Activated T-cell treated with anti-CD3 and anti-CD28 coated beads, Interleukin-2, amount 50 U/mL, for 4 hours (primary cell): ENCODE measurements at regions not wholly inside any gene's neighbourhood (a gene's known extent, or its start where the extent isn't known, plus 50 kb on each side); places are given as distances from the start of the nearest gene placed in this dataset.
"Not testable (repeated sequence)": the region's sequence is repeated elsewhere in the genome, so short reads cannot be mapped to it uniquely, and the experiment has no call there.

Experiments used
- ATAC-seq, 2 donors: fragments of 200-7000 bp; cut with Tn5 transposase; one replicate each; pipeline ENCODE4 v1.10.0; 2021
- DNase-seq: peaks from one replicate; pipeline ENCODE4 v3.0.0-alpha.2; 2020
- H3K27me3 Mint-ChIP-seq: one replicate; pipeline ENCODE4 v1.8.0; 2021; ENCODE audit warnings: low read depth, mixed read lengths
- H3K36me3 Mint-ChIP-seq: one replicate; pipeline ENCODE4 v1.8.0; 2022; ENCODE audit warnings: mixed read lengths; ENCODE audit not compliant: insufficient read depth
- H3K4me1 Mint-ChIP-seq: one replicate; pipeline ENCODE4 v1.8.0; 2021; ENCODE audit warnings: low read depth, mixed read lengths
- H3K4me3 Mint-ChIP-seq: one replicate; pipeline ENCODE4 v1.8.0; 2021; ENCODE audit warnings: mild to moderate bottlenecking, moderate library complexity, mixed read lengths
- H3K9me3 Mint-ChIP-seq: one replicate; pipeline ENCODE4 v1.8.0; 2021; ENCODE audit warnings: mixed read lengths

- Mint-ChIP-seq H3K4me3 (no peak overlapping the region), H3K36me3 (no peaks in the 10 kb centered on the region), H3K4me1 (no peaks in the 10 kb centered on the region), H3K27me3 (no peaks in the 10 kb centered on the region), H3K9me3 (peaks cover 25% of the 10 kb centered on the region)
- ATAC-seq (no peak), DNase-seq (no peak)
These were observed 496.7 kb downstream of the TYW1 start for GRCh38 chr7:67493366-67493765.

GRCh38 chr7:67496589-67496988, 500.0 kb downstream of the TYW1 start:
- ATAC-seq: no peak
- H3K4me3 Mint-ChIP-seq: no peak overlapping the region
- no peak for DNase-seq
- H3K36me3 Mint-ChIP-seq: no peaks in the 10 kb centered on the region
- H3K9me3 Mint-ChIP-seq: peaks cover 15% of the 10 kb centered on the region
- H3K4me1 Mint-ChIP-seq: no peaks in the 10 kb centered on the region
- no peaks in the 10 kb centered on the region for H3K27me3 Mint-ChIP-seq

- H3K36me3 Mint-ChIP-seq, H3K4me1 Mint-ChIP-seq, H3K4me3 Mint-ChIP-seq, ATAC-seq, H3K27me3 Mint-ChIP-seq, DNase-seq: not testable (repeated sequence)
- peaks cover 11% of the 10 kb centered on the region for H3K9me3 Mint-ChIP-seq
These were observed 501.3 kb downstream of the TYW1 start for GRCh38 chr7:67497914-67498313.

- Mint-ChIP-seq H3K27me3 (no peaks in the 10 kb centered on the region), H3K4me1 (no peaks in the 10 kb centered on the region), H3K4me3 (no peak overlapping the region), H3K9me3 (peaks cover 3% of the 10 kb centered on the region), H3K36me3 (no peaks in the 10 kb centered on the region)
- ATAC-seq (no peak), DNase-seq (no peak)
These were observed 506.3 kb downstream of the TYW1 start for GRCh38 chr7:67502929-67503328.

- Mint-ChIP-seq H3K4me3 (no peak overlapping the region), H3K4me1 (no peaks in the 10 kb centered on the region), H3K27me3 (no peaks in the 10 kb centered on the region), H3K9me3 (no peaks in the 10 kb centered on the region), H3K36me3 (no peaks in the 10 kb centered on the region)
- ATAC-seq: no peak
- no peak for DNase-seq
These were observed 508.8 kb downstream of the TYW1 start for GRCh38 chr7:67505449-67505848.

- H3K4me3 Mint-ChIP-seq: no peak overlapping the region
- H3K9me3 Mint-ChIP-seq: peaks cover 4% of the 10 kb centered on the region
- H3K36me3 Mint-ChIP-seq: no peaks in the 10 kb centered on the region
- no peak for ATAC-seq
- no peaks in the 10 kb centered on the region for H3K27me3 Mint-ChIP-seq
- no peaks in the 10 kb centered on the region for H3K4me1 Mint-ChIP-seq
- no peak for DNase-seq
These were observed 515.8 kb downstream of the TYW1 start for GRCh38 chr7:67512481-67512880.

- DNase-seq (no peak), ATAC-seq (no peak)
- H3K27me3 Mint-ChIP-seq: no peaks in the 10 kb centered on the region
- no peak overlapping the region for H3K4me3 Mint-ChIP-seq
- peaks cover 11% of the 10 kb centered on the region for H3K9me3 Mint-ChIP-seq
- H3K4me1 Mint-ChIP-seq: no peaks in the 10 kb centered on the region
- no peaks in the 10 kb centered on the region for H3K36me3 Mint-ChIP-seq
These were observed 521.9 kb downstream of the TYW1 start for GRCh38 chr7:67518580-67518979.

GRCh38 chr7:67519171-67519570, 522.5 kb downstream of the TYW1 start:
- Mint-ChIP-seq H3K9me3 (peaks cover 11% of the 10 kb centered on the region), H3K4me1 (no peaks in the 10 kb centered on the region), H3K36me3 (no peaks in the 10 kb centered on the region)

GRCh38 chr7:67522504-67522903, 525.9 kb downstream of the TYW1 start:
- ATAC-seq: no peak
- no peak for DNase-seq
- Mint-ChIP-seq H3K9me3 (peaks cover 11% of the 10 kb centered on the region), H3K36me3 (no peaks in the 10 kb centered on the region), H3K4me1 (no peaks in the 10 kb centered on the region), H3K4me3 (no peak overlapping the region), H3K27me3 (no peaks in the 10 kb centered on the region)

More at GRCh38 chr7:67519171-67519570, 522.5 kb downstream of the TYW1 start:
- ATAC-seq: no peak
- Mint-ChIP-seq H3K27me3 (no peaks in the 10 kb centered on the region), H3K4me3 (no peak overlapping the region)
- DNase-seq: no peak

- Mint-ChIP-seq H3K4me3 (no peak overlapping the region), H3K4me1 (no peaks in the 10 kb centered on the region), H3K27me3 (no peaks in the 10 kb centered on the region), H3K36me3 (no peaks in the 10 kb centered on the region), H3K9me3 (peaks cover 11% of the 10 kb centered on the region)
- no peak for DNase-seq
- ATAC-seq: no peak
These were observed 527.1 kb downstream of the TYW1 start for GRCh38 chr7:67523713-67524112.

GRCh38 chr7:67525588-67525987, 529.0 kb downstream of the TYW1 start:
- Mint-ChIP-seq H3K36me3 (no peaks in the 10 kb centered on the region), H3K9me3 (peaks cover 5% of the 10 kb centered on the region), H3K27me3 (no peaks in the 10 kb centered on the region), H3K4me3 (no peak overlapping the region), H3K4me1 (no peaks in the 10 kb centered on the region)
- no peak for ATAC-seq
- no peak for DNase-seq

- no peak overlapping the region for H3K4me3 Mint-ChIP-seq
- peaks cover 3% of the 10 kb centered on the region for H3K27me3 Mint-ChIP-seq
- H3K4me1 Mint-ChIP-seq: no peaks in the 10 kb centered on the region
- no peaks in the 10 kb centered on the region for H3K36me3 Mint-ChIP-seq
- DNase-seq (no peak), ATAC-seq (no peak)
- H3K9me3 Mint-ChIP-seq: peaks cover 9% of the 10 kb centered on the region
These were observed 538.8 kb downstream of the TYW1 start for GRCh38 chr7:67535241-67535989.

- no peaks in the 10 kb centered on the region for H3K27me3 Mint-ChIP-seq
- H3K4me1 Mint-ChIP-seq: no peaks in the 10 kb centered on the region
- no peak overlapping the region for H3K4me3 Mint-ChIP-seq
- no peak for DNase-seq
- ATAC-seq: no peak
- H3K36me3 Mint-ChIP-seq: no peaks in the 10 kb centered on the region
- no peaks in the 10 kb centered on the region for H3K9me3 Mint-ChIP-seq
These were observed 546.3 kb downstream of the TYW1 start for GRCh38 chr7:67542916-67543315.

- Mint-ChIP-seq H3K4me1 (no peaks in the 10 kb centered on the region), H3K9me3 (peaks cover 4% of the 10 kb centered on the region), H3K4me3 (no peak overlapping the region), H3K36me3 (no peaks in the 10 kb centered on the region), H3K27me3 (no peaks in the 10 kb centered on the region)
- ATAC-seq: no peak
- DNase-seq: no peak
These were observed 550.7 kb downstream of the TYW1 start for GRCh38 chr7:67547183-67547907.

GRCh38 chr7:67549126-67549525, 552.5 kb downstream of the TYW1 start:
- ATAC-seq (no peak), DNase-seq (no peak)
- Mint-ChIP-seq H3K9me3 (peaks cover 4% of the 10 kb centered on the region), H3K4me3 (no peak overlapping the region), H3K27me3 (no peaks in the 10 kb centered on the region), H3K4me1 (no peaks in the 10 kb centered on the region), H3K36me3 (no peaks in the 10 kb centered on the region)
